ENCODE measurements at regions not wholly inside any gene's neighbourhood (a gene's known extent, or its start where the extent isn't known, plus 50 kb on each side); places are given as distances from the start of the nearest gene placed in this dataset.

DNA sequence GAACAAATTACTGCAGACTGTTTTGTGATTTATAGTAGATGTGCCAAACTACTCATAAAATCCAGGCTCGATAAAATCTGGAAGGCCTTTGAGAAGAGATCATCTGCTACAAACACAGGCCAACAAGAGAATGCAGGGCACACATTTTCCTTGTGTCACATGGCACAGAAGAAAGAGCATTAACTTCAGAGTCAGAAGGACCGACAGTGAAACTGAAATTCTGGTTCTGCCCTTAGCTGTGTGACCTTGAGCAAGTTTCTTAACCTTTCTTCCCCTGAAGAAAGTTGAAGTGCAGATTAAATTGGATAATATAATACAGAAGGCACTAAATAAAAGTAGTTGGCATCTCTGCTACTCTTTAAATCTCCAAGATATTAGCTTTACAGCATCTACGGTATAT, 338.4 kb upstream of the IRAK1BP1 start:
- TF ChIP-seq, protein P1, sequence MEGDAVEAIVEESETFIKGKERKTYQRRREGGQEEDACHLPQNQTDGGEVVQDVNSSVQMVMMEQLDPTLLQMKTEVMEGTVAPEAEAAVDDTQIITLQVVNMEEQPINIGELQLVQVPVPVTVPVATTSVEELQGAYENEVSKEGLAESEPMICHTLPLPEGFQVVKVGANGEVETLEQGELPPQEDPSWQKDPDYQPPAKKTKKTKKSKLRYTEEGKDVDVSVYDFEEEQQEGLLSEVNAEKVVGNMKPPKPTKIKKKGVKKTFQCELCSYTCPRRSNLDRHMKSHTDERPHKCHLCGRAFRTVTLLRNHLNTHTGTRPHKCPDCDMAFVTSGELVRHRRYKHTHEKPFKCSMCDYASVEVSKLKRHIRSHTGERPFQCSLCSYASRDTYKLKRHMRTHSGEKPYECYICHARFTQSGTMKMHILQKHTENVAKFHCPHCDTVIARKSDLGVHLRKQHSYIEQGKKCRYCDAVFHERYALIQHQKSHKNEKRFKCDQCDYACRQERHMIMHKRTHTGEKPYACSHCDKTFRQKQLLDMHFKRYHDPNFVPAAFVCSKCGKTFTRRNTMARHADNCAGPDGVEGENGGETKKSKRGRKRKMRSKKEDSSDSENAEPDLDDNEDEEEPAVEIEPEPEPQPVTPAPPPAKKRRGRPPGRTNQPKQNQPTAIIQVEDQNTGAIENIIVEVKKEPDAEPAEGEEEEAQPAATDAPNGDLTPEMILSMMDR (IDR thresholded peaks at IDR 0.05; ENCODE audit: borderline replicate concordance, extremely low read depth, low read length, poor library complexity, severe bottlenecking) = no peak
- TF ChIP-seq EZH2 (IDR thresholded peaks at IDR 0.05; ENCODE audit: borderline replicate concordance, low read depth, low read length, severe bottlenecking) = no peak

Data from DND-41 (cell line).